H1 (cell line): ENCODE measurements at regions not wholly inside any gene's neighbourhood (a gene's known extent, or its start where the extent isn't known, plus 50 kb on each side); places are given as distances from the start of the nearest gene placed in this dataset.

Source experiments
- CTCF ChIA-PET: fragments of 300-600 bp; sonication (Branson Sonifier 250); formaldehyde crosslinking; loops from one replicate; lab custom pipeline; 2021; ENCODE audit not compliant: partially characterized antibody; lab: Charles Lee
- POLR2A ChIA-PET: fragments of 300-600 bp; sonication (Branson Sonifier 250); formaldehyde crosslinking; loops from one replicate; lab custom pipeline; 2021; ENCODE audit warnings: inconsistent platforms; ENCODE audit not compliant: partially characterized antibody; lab: Charles Lee
- DNase-seq, 2 experiments: peaks; one replicate each; pipeline versions ENCODE4 v3.0.0 to v3.0.0-alpha.2; 2010 to 2022; ENCODE audit warnings: low spot score in 2 of 2, low read depth in 1 of 2, mixed read lengths in 1 of 2
- FAIRE-seq: peaks from 2 replicates; lab custom pipeline; 2011; peaks lifted over from hg19 to GRCh38; lab: Jason Lieb, UNC
- H2AFZ ChIP-seq: 2 replicates; pipeline ENCODE4 v1.8.1; 2012; ENCODE audit warnings: low read length, inconsistent platforms
- H2AK5ac ChIP-seq: 2 replicates; pipeline ENCODE4 v1.6.1; 2013; ENCODE audit warnings: low read depth, low read length
- H2BK120ac ChIP-seq: replicated peaks from 2 replicates; pipeline ENCODE3; 2013; ENCODE audit warnings: low read depth, low read length, inconsistent platforms
- H2BK12ac ChIP-seq: 2 replicates; pipeline ENCODE4 v1.6.1; 2013; ENCODE audit warnings: low read depth, low read length
- H2BK15ac ChIP-seq: 2 replicates; pipeline ENCODE4 v1.6.1; 2013; ENCODE audit warnings: low read length
- H2BK20ac ChIP-seq: 2 replicates; pipeline ENCODE4 v1.6.1; 2013; ENCODE audit warnings: low read length
- H2BK5ac ChIP-seq: 2 replicates; pipeline ENCODE4 v1.6.1; 2013; ENCODE audit warnings: low read depth, low read length
- H3K14ac ChIP-seq: 2 replicates; pipeline ENCODE4 v1.6.1; 2013; ENCODE audit warnings: inconsistent platforms; ENCODE audit not compliant: insufficient read length
- H3K18ac ChIP-seq: 2 replicates; pipeline ENCODE4 v1.6.1; 2013; ENCODE audit warnings: low read length; ENCODE audit errors: extremely low read depth
- H3K23ac ChIP-seq: 2 replicates; pipeline ENCODE4 v1.6.1; 2013; ENCODE audit warnings: inconsistent platforms; ENCODE audit not compliant: insufficient read length
- H3K23me2 ChIP-seq: 2 replicates; pipeline ENCODE4 v1.6.1; 2013; ENCODE audit warnings: low read depth, low read length
- H3K27ac ChIP-seq: 2 replicates; pipeline ENCODE4 v1.6.1; 2011; ENCODE audit warnings: low read depth, low read length, inconsistent platforms
- H3K27me3 ChIP-seq, 4 experiments: replicated peaks in 1 of 4; 1 replicate in 1 of 4; 2 replicates in 3 of 4; pipeline versions ENCODE4 v1.6.1 to v1.8.1; 2011 to 2013; ENCODE audit warnings: low read length in 3 of 4, mild to moderate bottlenecking in 3 of 4, inconsistent platforms in 2 of 4, mixed read lengths in 2 of 4, moderate library complexity in 1 of 4; ENCODE audit not compliant: control insufficient read depth in 3 of 4, insufficient read depth in 3 of 4; ENCODE audit errors: extremely low read depth in 1 of 4
- H3K36me3 ChIP-seq, 4 experiments: 2 replicates each; pipeline versions ENCODE4 v1.6.1 to v1.8.1; 2011 to 2013; ENCODE audit warnings: mild to moderate bottlenecking in 4 of 4, low read length in 3 of 4, moderate library complexity in 2 of 4, control low read depth in 1 of 4, inconsistent platforms in 1 of 4; ENCODE audit not compliant: insufficient read depth in 4 of 4, control insufficient read depth in 2 of 4
- H3K4ac ChIP-seq: replicated peaks from 2 replicates; pipeline ENCODE3; 2013; ENCODE audit warnings: low read length, low read depth, mixed read lengths, inconsistent platforms; ENCODE audit not compliant: insufficient read length
- H3K4me1 ChIP-seq, 4 experiments: replicated peaks in 1 of 4; 1 replicate in 1 of 4; 2 replicates in 3 of 4; pipeline versions ENCODE4 v1.6.1 to v1.8.1; 2011 to 2013; ENCODE audit warnings: low read length in 3 of 4, inconsistent platforms in 2 of 4, mixed read lengths in 1 of 4; ENCODE audit not compliant: insufficient read depth in 4 of 4, control insufficient read depth in 3 of 4
- H3K4me2 ChIP-seq, 2 experiments: 2 replicates each; pipeline versions ENCODE4 v1.6.1 to v1.8.1; 2011 to 2013; ENCODE audit warnings: low read depth in 2 of 2, low read length in 2 of 2, control low read depth in 1 of 2, inconsistent platforms in 1 of 2, mild to moderate bottlenecking in 1 of 2; ENCODE audit not compliant: insufficient read depth in 1 of 2
- H3K4me3 ChIP-seq, 4 experiments: fragments of 200-600, 300-600 bp in 1 of 4; sonication (generic), shearing (Covaris generic), sonication (Bioruptor Twin) in 1 of 4; 2 replicates each; pipeline versions ENCODE4 v1.5.1 to v1.8.1; 2011 to 2016; ENCODE audit warnings: low read length in 4 of 4, low read depth in 3 of 4, control low read depth in 2 of 4, inconsistent platforms in 2 of 4, mild to moderate bottlenecking in 2 of 4, mixed read lengths in 1 of 4, moderate library complexity in 1 of 4; ENCODE audit not compliant: insufficient read depth in 2 of 4; ENCODE audit errors: extremely low read depth in 1 of 4
- H3K56ac ChIP-seq: replicated peaks from 2 replicates; pipeline ENCODE3; 2013; ENCODE audit warnings: low read depth, mild to moderate bottlenecking, mixed read lengths, low read length, inconsistent platforms; ENCODE audit not compliant: insufficient read length
- H3K79me1 ChIP-seq: 2 replicates; pipeline ENCODE4 v1.6.1; 2013; ENCODE audit warnings: low read depth, low read length, control low read depth
- H3K79me2 ChIP-seq, 2 experiments: 2 replicates each; pipeline versions ENCODE4 v1.6.1 to v1.8.1; 2012 to 2013; ENCODE audit warnings: low read length in 2 of 2, mild to moderate bottlenecking in 2 of 2, inconsistent platforms in 1 of 2; ENCODE audit not compliant: insufficient read depth in 2 of 2, control insufficient read depth in 1 of 2
- H3K9ac ChIP-seq, 4 experiments: replicated peaks in 1 of 4; 1 replicate in 1 of 4; 2 replicates in 3 of 4; pipeline versions ENCODE4 v1.6.1 to v1.8.1; 2011 to 2013; ENCODE audit warnings: low read depth in 3 of 4, low read length in 3 of 4, control low read depth in 2 of 4, mild to moderate bottlenecking in 2 of 4, moderate library complexity in 2 of 4, inconsistent platforms in 1 of 4; ENCODE audit errors: extremely low read depth in 1 of 4
- H3K9me3 ChIP-seq, 2 experiments: 2 replicates each; pipeline versions ENCODE4 v1.6.1 to v1.8.1; 2012 to 2013; ENCODE audit warnings: mild to moderate bottlenecking in 2 of 2, moderate library complexity in 2 of 2, control low read depth in 1 of 2, inconsistent platforms in 1 of 2, low read depth in 1 of 2, low read length in 1 of 2, mixed read lengths in 1 of 2; ENCODE audit not compliant: insufficient read depth in 2 of 2
- H4K20me1 ChIP-seq, 2 experiments: replicated peaks in 1 of 2; 2 replicates each; pipeline versions ENCODE3 to v1.8.1; 2011 to 2013; ENCODE audit warnings: inconsistent platforms in 2 of 2, low read length in 2 of 2, mild to moderate bottlenecking in 1 of 2; ENCODE audit not compliant: insufficient read depth in 2 of 2, control insufficient read depth in 1 of 2
- H4K5ac ChIP-seq: 2 replicates; pipeline ENCODE4 v1.6.1; 2013; ENCODE audit warnings: low read length, low read depth, mixed read lengths, inconsistent platforms; ENCODE audit not compliant: insufficient read length
- H4K8ac ChIP-seq: 2 replicates; pipeline ENCODE4 v1.8.0; 2013; ENCODE audit warnings: mild to moderate bottlenecking, moderate library complexity, low read length, inconsistent platforms; ENCODE audit not compliant: insufficient read depth; ENCODE audit errors: extremely low read depth
- H4K91ac ChIP-seq: replicated peaks from 2 replicates; pipeline ENCODE3; 2013; ENCODE audit warnings: low read length, mixed read lengths, inconsistent platforms; ENCODE audit not compliant: insufficient read length
- CBX5 ChIP-seq: fragments of 300-800, 300-1000 bp; sonication (generic); IDR thresholded peaks from 2 replicates; pipeline ENCODE4 v1.7.1; 2016; ENCODE audit warnings: antibody characterized with exemption, low read length, low read depth
- CTBP2 ChIP-seq: IDR thresholded peaks from 2 replicates; pipeline ENCODE4 v1.7.0; 2011; ENCODE audit warnings: borderline replicate concordance, mild to moderate bottlenecking, moderate library complexity, mixed read lengths, low read length; ENCODE audit not compliant: insufficient read depth, insufficient read length
- EZH2 ChIP-seq: fragments of 200-600 bp; sonication (generic); IDR thresholded peaks from 2 replicates; pipeline ENCODE4 v1.7.1; 2012; ENCODE audit warnings: low read depth, mild to moderate bottlenecking, moderate library complexity, low read length, inconsistent platforms; ENCODE audit not compliant: severe bottlenecking
- FOSL1 ChIP-seq: IDR thresholded peaks from 2 replicates; pipeline ENCODE4 v1.6.1; 2011; ENCODE audit warnings: mild to moderate bottlenecking, low read depth, low read length, moderate library complexity; ENCODE audit not compliant: insufficient read depth
- GABPA ChIP-seq: IDR thresholded peaks from 2 replicates; pipeline ENCODE4 v1.6.1; 2011; ENCODE audit warnings: mild to moderate bottlenecking, low read length, moderate library complexity, borderline replicate concordance; ENCODE audit not compliant: insufficient read depth
- JUN ChIP-seq: IDR thresholded peaks from 2 replicates; pipeline ENCODE4 v1.6.1; 2011; ENCODE audit warnings: low read depth, mild to moderate bottlenecking, improper control_type of control experiment, low read length
- POU5F1 ChIP-seq: IDR thresholded peaks from 2 replicates; pipeline ENCODE4 v1.6.1; 2011; ENCODE audit warnings: low read depth, mild to moderate bottlenecking, low read length, moderate library complexity
- SIX5 ChIP-seq: IDR thresholded peaks from 2 replicates; pipeline ENCODE4 v1.6.1; 2011; ENCODE audit warnings: mild to moderate bottlenecking, low read depth, low read length
- SP2 ChIP-seq: IDR thresholded peaks from 2 replicates; pipeline ENCODE4 v1.6.1; 2012; ENCODE audit warnings: mild to moderate bottlenecking, low read length, inconsistent platforms
- TEAD4 ChIP-seq: IDR thresholded peaks from 2 replicates; pipeline ENCODE4 v1.6.1; 2012; ENCODE audit warnings: low read depth, low read length, inconsistent platforms, mixed read lengths
- ZNF274 ChIP-seq: IDR thresholded peaks from 2 replicates; pipeline ENCODE4 v1.7.0; 2012; ENCODE audit warnings: low read length, borderline replicate concordance; ENCODE audit errors: extremely low read depth
- WGBS, 2 experiments: shearing (Covaris generic) in 1 of 2; methylation state at CpG; one replicate each; pipeline versions ENCODE4 v1.1.6 to v1.1.7; 2013 to 2015; ENCODE audit warnings: low lambda C conversion rate in 2 of 2, mixed read lengths in 2 of 2, inconsistent platforms in 1 of 2, low coverage in 1 of 2, missing lambda C conversion rate in 1 of 2; ENCODE audit not compliant: insufficient replicate concordance in 2 of 2, insufficient coverage in 1 of 2, insufficient read length in 1 of 2; ENCODE audit errors: extremely low coverage in 1 of 2, missing lambda C conversion rate in 1 of 2; 5-methylcytosine and 5-hydroxymethylcytosine counted together
- TF ChIP-seq, protein P1 (sequence below): IDR thresholded peaks from 2 replicates; pipeline ENCODE4 v1.6.1; 2012; ENCODE audit warnings: low read length, inconsistent platforms
- TF ChIP-seq, protein P2 (sequence below): IDR thresholded peaks from 2 replicates; pipeline ENCODE4 v1.6.1; 2012; ENCODE audit warnings: inconsistent platforms

DNA sequence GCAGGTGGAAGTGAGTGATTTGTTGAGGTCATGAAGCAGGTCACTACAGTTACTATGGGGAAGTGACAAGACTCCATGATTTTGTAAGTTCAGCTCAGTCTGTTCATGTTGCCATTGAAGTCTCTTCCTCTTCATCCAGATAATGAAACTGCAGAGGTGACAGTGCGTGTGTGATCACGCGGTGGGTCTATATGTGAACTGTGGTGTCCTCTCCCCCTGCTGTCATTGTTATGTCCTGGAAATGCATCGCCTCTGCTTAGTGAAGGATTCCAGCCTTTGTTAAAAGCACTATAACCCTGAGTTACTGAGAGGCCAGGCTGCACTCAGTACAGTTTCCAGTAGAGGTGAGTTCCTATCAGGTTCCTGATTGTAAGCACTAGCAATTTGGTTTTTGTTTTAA is 216.2 kb upstream of the RMST start:
- CTCF ChIA-PET, result interaction anchor here (1.2 kb wide), 1 partner anchor 10 kb away, joined by 3 read pairs; no protein-coding TSS in a partner anchor
- Histone ChIP-seq H3K14ac (no peak overlapping the region), H3K4me2 (no peak overlapping the region), H3K23ac (no peak overlapping the region), H2BK20ac (no peak overlapping the region), H3K36me3 (no peaks in the 10 kb centered on the region), H3K4me1 (no peaks in the 10 kb centered on the region), H4K20me1 (no peaks in the 10 kb centered on the region), H3K9me3 (no peaks in the 10 kb centered on the region), H3K56ac (no peak overlapping the region), H3K27me3 (no peaks in the 10 kb centered on the region), H2AFZ (peak overlapping the region; percentile 92), H3K27ac (no peak overlapping the region), H4K5ac (no peak overlapping the region), H3K4me3 (no peak overlapping the region), H3K4ac (no peak overlapping the region), H3K9ac (no peak overlapping the region), H2BK120ac (no peak overlapping the region), H2BK5ac (no peak overlapping the region), H4K91ac (no peak overlapping the region), H3K23me2 (no peaks in the 10 kb centered on the region), H4K8ac (no peak overlapping the region), H2BK12ac (no peak overlapping the region), H3K79me2 (no peaks in the 10 kb centered on the region), H2BK15ac (no peak overlapping the region), H3K79me1 (no peaks in the 10 kb centered on the region), H3K18ac (no peak overlapping the region), H2AK5ac (no peak overlapping the region)
- DNase-seq, result no peak
- FAIRE-seq, result no peak
- WGBS, 2 experiments, result 89% methylated on average over 4 of the region's 4 CpGs; no CpG with 5 or more reads in 1 of the 2 experiments
- POLR2A ChIA-PET, result no interaction called here
- TF ChIP-seq FOSL1, result no peak
- TF ChIP-seq SP2, result no peak
- TF ChIP-seq, protein P1, sequence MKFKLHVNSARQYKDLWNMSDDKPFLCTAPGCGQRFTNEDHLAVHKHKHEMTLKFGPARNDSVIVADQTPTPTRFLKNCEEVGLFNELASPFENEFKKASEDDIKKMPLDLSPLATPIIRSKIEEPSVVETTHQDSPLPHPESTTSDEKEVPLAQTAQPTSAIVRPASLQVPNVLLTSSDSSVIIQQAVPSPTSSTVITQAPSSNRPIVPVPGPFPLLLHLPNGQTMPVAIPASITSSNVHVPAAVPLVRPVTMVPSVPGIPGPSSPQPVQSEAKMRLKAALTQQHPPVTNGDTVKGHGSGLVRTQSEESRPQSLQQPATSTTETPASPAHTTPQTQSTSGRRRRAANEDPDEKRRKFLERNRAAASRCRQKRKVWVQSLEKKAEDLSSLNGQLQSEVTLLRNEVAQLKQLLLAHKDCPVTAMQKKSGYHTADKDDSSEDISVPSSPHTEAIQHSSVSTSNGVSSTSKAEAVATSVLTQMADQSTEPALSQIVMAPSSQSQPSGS, result no peak
- no peak for TF ChIP-seq JUN
- TF ChIP-seq TEAD4, result no peak
- no peak for TF ChIP-seq SIX5
- TF ChIP-seq GABPA, result no peak
- TF ChIP-seq ZNF274, result no peak
- TF ChIP-seq POU5F1, result no peak
- TF ChIP-seq CBX5, result no peak
- TF ChIP-seq CTBP2, result no peak
- TF ChIP-seq, protein P2, sequence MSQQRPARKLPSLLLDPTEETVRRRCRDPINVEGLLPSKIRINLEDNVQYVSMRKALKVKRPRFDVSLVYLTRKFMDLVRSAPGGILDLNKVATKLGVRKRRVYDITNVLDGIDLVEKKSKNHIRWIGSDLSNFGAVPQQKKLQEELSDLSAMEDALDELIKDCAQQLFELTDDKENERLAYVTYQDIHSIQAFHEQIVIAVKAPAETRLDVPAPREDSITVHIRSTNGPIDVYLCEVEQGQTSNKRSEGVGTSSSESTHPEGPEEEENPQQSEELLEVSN, result no peak
- no peak for TF ChIP-seq EZH2
